ENCODE measurements at regions not wholly inside any gene's neighbourhood (a gene's known extent, or its start where the extent isn't known, plus 50 kb on each side); places are given as distances from the start of the nearest gene placed in this dataset.
"Not testable (repeated sequence)": the region's sequence is repeated elsewhere in the genome, so short reads cannot be mapped to it uniquely, and the experiment has no call there.

DNA sequence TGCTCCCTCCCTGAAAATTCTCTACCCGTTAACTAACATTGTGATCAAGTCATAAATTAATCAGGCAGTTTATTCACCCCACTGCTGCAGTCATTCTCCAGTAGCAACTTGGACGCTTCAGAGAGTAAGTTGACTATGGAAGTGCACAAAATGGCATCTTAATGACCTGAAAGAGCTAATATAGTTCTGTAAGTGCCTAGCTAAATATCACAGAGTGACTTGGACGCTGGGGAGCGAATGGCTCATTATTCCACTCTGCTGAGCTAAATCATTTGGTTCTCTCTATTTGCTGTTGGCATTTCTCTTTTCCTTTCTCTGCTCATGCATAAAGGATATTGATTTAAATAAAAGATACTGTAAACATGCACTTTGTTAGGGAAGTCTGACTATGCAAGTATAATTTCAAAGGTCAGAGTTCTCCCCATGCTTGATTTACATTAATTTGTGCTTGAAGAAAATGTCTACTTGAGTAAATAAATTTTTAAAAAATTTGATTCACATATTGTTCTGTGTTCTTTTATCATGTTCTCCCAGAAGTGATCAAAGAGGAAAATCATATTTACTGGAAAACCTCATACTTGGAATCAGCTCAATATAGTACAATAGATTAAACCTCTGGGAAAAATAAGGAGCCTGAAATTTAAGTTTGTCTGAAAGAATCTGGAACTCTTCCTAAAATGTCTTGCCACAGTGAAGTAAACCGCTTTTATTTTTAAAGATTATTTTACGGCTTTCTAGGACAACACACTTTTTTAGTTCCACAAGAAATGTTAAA lies 169.5 kb upstream of the HAPLN1 start:
- intact Hi-C loops (cut with DNase I) = no loop called here
- no peak for DNase-seq

DNA sequence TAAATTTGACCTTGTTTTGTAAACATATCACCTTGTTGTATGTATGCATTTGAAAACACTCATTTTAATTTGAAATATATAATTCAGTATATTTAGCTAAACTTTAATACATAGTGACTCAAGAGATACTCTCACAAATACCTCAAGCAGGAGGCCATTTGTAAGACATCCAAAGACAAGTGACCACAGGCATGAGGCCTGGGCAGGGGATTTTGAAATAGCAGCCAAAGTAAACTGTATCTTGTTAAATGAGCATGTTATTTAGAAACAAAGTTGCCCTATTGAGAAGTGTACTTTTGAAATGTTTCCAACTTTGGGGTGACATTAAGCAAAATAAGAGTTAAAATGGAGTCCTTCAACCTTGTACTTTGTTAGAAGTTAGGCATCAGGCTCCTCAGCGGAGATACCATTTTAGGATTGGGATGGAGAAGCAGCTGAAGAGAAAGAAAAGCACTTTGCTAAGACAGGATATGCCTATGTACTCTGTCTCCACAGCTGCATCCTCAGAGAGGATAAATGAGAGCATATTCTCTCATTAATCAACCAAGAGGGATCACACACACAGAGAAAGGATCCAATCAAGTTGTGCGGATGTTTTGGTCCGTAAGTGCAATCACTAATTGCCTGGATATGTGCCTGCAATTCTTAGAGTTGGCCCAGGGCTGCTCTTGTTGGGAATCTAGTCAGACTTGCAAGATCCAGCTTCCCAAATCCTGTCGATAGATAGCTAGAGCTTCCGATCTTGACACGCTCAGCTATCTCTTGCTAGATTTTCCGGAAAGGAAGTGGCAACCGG lies 157.5 kb upstream of the HAPLN1 start:
- DNase-seq = no peak
- ATAC-seq = no peak
- intact Hi-C loops (cut with DNase I) = no loop called here

More for the DNA sequence above, 169.5 kb upstream of the HAPLN1 start:
- ATAC-seq = no peak

DNA sequence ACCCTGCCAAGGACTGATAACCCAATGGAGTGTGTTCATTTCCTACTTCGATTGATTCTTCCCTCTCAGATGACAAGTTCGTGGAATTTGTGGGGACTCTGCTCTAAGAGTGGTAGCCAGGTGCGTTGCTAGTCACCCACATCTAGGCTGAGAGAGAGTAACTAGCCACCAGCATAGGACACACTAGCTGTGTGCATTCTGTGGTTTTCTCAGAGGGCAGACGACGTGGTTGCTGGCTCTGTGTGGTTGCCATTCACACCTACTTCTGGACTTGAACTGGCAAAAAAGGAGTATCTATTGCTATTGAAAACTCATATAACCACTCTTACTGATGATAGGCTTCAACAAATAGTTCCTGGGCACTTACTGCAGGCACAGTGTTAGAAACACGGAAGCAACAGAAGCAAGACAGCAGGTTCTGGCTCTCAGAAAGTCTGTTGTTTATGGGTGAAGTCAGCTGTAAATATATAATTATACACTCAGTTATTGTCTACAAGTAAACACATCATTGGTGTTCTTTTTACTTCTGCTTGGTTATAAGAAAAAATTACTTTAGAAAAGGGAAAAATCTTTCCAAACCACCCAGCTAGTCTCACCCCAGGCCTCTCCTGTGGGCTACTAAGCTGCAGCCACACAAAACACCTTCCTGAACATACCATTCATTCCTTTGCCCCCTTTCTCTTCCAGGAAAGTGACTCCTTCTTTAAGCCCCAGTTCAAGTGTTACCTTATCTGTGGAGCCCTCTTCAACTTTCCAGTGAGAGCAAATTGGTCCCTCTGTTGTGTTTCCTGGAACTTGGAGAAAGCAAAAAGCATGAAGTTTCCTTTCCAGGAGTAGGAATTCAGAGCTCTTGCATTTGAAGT lies 151.1 kb upstream of the HAPLN1 start:
- ATAC-seq (no peak), DNase-seq (no peak)
- intact Hi-C loops (cut with DNase I) = no loop called here

DNA sequence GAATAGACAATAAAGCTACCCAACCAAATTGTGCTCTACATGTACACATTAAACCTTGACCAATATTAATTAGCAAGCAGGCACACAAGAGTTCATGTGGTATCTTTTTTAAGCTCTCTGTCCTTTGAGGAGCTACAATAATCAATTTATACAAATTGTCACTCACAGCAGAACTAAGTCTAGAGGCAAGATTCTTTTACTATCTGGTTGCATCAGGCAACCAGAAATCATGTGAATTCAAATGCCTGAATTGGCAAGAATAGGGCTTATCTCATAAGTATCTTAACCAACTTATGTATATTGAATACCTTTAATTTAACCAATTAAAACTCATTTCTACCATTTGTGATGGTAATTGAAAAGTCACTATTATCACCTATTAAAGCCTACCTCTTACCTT lies 145.5 kb upstream of the HAPLN1 start:
- DNase-seq (no peak), ATAC-seq (no peak)
- intact Hi-C loops (cut with DNase I) = no loop called here

DNA sequence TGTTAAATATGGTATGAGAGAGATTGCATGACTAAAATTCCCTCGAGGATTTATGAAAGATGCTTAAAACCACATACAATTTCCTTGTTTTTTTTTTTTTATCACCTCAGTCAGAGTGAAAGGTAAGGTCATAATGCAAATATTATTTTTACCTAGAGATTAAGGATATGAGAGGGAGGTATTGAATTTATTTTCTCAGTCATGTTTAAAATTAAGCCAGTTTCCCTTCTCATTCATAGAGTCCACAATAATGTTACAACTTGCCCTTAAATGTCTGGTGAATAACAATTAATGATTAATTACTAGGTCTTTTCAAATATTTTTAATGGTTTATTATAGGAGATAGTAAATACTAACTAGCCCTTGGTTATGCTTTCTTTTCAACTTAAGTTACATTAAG lies 144.9 kb upstream of the HAPLN1 start:
- intact Hi-C loops (cut with DNase I) = no loop called here
- DNase-seq = no peak

DNA sequence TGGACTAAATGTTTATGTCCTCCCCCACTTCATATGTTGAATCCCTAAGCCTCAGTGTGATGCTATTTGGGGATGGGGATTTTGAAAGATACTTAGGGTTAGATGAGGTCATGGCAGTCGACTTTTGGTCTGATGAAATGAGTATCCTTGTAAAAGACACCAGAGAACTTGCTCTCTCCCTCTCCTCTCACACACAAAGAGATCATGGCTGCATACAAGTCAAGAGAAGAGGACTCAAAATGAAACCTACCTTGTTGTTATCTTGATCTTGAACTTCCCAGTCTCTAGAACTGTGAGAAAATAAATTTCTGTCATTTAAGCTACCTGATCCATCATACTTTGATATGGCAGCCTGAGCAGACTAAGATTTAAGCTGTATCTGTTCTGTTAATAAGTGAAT lies 144.0 kb upstream of the HAPLN1 start:
- intact Hi-C loops (cut with DNase I) = no loop called here
- DNase-seq = no peak

More for the DNA sequence above, 144.9 kb upstream of the HAPLN1 start:
- ATAC-seq = no peak

DNA sequence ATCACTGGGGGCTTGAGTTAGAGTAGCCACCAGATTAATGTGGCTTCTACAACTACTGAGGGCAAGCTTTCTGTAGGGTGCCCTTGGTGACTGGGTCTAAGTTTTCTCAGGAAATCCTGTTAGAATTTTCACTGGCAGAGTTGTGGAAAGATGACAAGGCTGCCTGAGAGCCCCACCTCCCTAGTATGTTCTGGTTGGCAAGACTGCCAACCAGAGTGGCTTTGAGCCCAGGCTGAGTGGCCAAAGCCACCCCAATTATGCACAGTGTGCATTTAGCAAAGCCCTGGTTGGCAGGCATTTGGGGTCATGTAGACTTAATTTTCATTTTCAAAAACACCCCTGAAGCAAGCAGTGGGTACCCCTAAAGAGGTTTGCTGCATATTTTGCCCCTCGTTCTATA lies 136.7 kb upstream of the HAPLN1 start:
- ATAC-seq (peak in 1 of 2 donors; percentile 79), DNase-seq (no peak)
- intact Hi-C loops (cut with DNase I) = no loop called here

More for the DNA sequence above, 144.0 kb upstream of the HAPLN1 start:
- ATAC-seq = no peak

DNA sequence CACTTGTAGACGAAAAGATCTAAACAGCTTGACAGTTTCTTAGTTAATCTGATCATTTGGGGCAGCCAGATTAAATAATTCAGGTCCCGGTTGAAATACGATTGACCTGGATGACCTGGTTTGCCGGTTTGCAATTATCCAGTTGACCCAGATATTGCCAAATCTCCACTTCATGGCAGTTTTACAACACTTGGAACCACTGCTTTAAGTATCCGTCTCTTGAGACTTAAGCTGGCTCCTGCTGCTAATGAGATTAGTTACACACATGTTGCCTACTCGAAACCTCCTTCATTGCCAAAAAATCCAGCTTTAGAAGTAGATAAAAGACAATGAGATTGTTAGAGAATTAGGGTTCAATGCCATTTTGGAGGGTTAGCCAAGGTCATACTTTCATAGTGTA lies 136.2 kb upstream of the HAPLN1 start:
- intact Hi-C loops (cut with DNase I) = no loop called here
- DNase-seq (no peak), ATAC-seq (peak in 1 of 2 donors; percentile 89)

DNA sequence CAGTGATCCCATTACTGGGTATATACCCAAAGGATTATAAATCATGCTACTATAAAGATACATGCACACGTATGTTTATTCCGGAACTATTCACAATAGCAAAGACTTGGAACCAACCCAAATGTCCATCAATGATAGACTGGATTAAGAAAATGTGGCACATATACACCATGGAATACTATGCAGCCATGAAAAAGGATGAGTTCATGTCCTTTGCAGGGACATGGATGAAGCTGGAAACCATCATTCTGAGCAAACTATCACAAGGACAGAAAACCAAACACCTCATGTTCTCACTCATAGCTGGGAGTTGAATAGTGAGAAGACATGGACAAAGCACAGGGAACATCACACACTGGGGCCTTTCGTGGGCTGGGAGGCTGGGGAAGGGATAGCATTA lies 129.8 kb upstream of the HAPLN1 start:
- DNase-seq; ATAC-seq; intact Hi-C loops (cut with DNase I): not testable (repeated sequence)

DNA sequence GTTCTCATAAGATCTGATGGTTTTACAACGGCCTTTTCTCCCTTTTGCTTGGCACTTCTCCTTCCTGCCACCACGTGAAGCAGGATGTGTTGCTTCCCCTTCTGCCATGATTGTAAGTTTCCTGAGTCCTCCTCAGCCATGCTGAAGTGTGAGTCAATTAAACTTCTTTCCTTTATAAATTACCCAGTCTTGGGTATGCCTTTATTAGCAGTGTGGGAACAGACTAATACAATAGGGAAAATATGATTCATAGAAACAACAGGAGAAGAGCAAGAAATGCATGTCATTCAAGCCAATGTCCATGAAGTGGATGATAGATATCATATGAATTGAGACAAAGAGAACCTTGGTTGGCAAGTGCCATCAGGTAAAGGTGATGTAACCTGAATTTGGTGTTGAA lies 128.3 kb upstream of the HAPLN1 start:
- no peak for DNase-seq
- no peak for ATAC-seq
- intact Hi-C loops (cut with DNase I) = no loop called here

DNA sequence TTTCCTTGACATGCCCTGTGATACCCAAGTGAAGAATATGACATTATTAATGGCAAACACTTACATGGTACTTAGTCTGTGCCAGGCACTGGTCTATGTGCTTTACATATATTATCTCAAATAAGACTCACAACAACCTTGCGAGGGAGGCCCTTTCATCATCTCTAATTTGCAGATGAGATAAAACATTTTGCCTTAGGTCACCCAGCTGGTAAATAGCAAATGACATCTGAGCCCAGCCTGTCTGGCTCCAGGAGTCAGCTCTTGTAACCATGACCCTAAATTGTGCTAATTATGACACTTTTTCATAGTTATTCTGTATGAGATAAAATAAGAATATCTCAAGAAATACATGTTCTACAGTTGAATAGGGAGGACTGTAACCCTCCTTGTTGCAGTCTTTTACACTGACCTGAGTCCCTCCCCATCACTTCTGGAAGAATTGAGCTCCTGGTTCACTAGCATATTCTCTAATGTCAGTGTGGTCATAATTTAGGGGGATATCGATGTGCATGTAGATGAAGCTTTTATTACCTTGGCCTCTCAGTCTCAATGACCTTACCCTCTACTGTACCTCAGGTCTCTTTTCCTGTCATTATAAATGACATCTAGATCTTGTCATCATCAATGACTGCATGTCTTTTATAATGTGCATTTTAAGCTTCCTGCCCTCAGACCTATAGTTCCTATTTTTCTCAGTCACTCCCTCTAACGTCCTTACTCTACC lies 126.1 kb upstream of the HAPLN1 start:
- intact Hi-C loops (cut with DNase I) = no loop called here
- no peak for ATAC-seq
- DNase-seq = no peak

DNA sequence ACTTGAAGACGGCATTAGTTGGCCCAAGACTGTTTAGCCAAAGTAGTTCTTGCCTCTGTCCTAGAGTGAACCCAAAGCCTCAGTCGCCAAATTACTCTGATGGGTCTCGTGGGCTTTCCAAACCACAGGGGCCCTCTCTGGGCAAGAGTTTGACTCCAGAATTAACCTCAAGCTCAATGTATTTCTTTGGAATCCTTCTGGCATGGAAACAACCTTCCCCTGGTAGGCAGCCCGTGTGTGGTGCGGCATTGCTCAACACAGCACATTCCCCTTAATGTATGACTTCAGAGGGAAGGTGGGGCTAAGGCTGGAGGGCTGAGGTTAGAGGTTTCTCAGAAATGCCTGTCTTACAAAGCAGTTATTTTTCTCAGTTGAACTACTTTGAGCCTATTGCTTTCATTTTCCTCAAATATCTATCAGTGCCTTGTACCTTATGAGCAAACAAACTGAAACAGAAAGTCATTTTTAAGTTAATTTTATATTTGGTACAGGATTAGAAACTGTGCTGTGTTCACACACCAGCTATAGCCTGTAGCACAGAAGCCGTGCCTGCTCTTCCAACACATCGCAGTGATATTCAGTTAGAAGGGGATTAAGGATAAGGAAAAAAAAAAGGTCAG lies 123.9 kb upstream of the HAPLN1 start:
- intact Hi-C loops (cut with DNase I) = no loop called here
- peak; percentile 78 to 90 for ATAC-seq

DNA sequence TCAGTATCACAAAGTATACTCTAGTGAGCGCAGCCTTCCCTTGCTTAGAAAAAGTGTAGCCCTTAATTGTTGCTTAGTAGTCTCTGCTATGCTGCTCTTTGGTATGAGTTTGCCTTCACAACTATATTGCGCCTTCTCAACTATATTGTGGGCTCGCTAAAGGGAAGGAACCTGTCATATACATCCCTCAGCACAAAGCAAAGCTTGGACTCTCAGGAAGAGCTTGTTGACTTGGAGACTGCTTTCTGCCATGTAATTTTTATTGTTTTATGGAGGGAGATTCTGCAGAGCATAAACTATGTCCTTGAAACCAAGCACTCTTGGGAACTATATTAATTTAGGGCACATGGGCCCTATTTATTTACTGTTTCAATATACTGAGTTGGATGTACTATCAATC lies 119.1 kb upstream of the HAPLN1 start:
- intact Hi-C loops (cut with DNase I) = no loop called here
- DNase-seq = no peak

More for the DNA sequence above, 123.9 kb upstream of the HAPLN1 start:
- peak; percentile 24 for DNase-seq

DNA sequence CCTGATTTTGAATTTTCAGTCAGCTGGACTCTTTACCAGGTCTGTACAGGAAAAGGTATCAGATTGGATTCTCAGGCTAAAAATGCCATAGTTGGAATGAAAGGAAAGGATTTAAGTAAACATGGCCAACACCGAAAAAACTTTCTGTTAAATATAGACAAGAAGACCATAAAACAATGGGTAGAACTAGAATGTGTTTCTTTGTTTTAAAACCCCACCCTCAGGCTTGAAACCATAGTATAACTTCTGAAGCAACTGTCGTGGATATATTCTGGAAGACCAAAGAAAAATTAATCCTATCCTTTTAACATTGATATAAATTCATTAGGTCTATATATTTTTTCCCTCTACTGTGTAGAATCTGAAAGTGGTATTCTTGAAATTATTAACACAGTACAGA lies 118.6 kb upstream of the HAPLN1 start:
- DNase-seq = no peak
- intact Hi-C loops (cut with DNase I) = no loop called here
- no peak for ATAC-seq

More for the DNA sequence above, 119.1 kb upstream of the HAPLN1 start:
- ATAC-seq = no peak

DNA sequence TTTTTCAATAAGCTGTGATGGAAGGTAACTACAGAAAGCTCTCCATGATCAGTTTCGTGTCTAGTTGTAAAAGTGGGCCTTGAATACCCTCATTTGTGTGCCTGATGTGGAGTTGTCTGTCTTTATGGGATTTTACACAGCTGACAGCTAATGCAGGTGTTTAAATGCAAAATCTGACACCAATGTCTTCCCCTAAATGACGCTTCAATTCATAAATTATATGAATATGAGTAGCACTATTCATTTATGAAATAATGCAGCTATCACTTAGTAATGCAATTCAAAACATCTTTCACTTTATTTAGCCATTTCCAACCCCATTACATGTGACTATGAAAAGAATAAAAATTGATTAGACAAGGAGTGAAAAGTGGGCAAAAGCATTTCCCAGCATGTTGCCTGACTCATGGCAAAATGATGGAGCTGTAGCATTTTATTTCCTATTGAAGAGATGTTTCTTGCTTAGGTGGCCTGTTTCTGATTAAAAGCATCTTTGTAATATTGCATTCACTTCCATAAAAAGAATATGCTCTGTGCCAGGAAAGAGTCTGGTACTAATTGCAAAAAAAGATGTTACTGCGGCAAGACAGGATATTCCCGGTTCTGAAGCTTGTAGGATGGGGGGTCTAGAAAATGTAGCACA lies 116.7 kb upstream of the HAPLN1 start:
- DNase-seq = no peak
- intact Hi-C loops (cut with DNase I) = no loop called here
- no peak for ATAC-seq

DNA sequence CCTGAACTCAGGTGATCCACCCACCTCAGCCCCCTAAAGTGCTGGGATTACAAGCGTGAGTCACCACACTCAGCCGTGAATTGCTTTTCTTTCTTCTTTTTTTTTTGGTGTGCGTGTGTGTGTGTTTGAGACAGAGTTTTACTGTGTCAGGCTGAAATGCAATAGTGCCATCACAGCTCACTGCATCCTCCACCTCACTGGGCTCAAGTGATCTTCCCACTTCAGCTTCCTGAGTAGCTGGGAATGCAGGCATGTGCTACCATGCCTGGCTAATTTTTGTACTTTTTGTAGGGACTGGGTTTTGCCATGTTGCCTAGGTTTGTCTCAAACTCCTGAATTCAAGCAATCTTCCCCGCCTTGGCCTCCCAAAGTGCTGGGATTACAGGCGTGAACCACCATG lies 113.7 kb upstream of the HAPLN1 start:
- ATAC-seq (no peak), DNase-seq (no peak)
- intact Hi-C loops (cut with DNase I) = no loop called here

DNA sequence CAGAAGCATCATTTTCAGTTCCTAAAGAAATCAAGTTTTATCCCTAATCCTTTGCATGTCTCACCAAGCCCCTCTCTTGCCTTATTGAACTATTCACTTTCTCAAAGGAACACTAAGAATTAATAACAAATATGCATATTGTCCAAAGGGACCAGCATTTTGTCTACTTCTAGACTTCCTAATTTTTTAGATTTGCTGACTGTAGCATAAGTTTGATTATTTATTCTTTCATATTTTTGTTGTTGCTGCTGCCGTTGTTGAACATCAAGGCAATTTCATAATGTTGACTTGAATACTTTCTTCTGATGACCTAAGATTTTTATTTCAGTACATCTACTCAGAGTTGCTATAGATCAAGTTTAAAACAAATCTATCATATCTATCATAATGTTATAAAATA lies 111.2 kb upstream of the HAPLN1 start:
- DNase-seq = no peak
- ATAC-seq = no peak
- intact Hi-C loops (cut with DNase I) = no loop called here

DNA sequence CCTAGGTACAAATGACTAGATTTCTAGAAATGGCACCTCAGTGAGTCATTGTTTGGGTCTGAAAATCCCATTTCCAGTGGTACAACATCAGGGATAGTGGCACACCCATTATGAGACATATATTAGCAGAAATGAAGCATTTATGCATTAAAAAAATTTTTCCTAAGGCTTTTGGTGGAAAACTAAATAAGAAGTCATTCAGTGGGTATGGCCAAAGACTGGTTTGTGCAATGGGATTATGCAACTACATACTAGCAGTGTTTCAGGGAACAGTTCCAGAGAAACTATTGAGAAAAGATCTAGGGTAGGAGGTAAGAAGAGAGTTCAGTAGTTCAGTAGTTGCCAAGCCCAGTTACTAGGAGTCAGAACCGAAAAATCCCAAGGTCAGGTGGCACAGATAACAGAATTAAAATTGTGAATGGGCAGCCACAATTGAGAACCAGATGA lies 106.5 kb upstream of the HAPLN1 start:
- ATAC-seq = peak; percentile 92 to 97
- intact Hi-C loops (cut with DNase I) = no loop called here
- DNase-seq = no peak

Data from left cardiac atrium (tissue), 4 donors.